T-helper 1 cell treated with Interleukin-12 subunit alpha and Interleukin-12 subunit beta and Interleukin-4 antibody, amounts not matched to agents 30 μg/mL and 1 μg/mL, for 36 hours (primary cell): ENCODE measurements at regions not wholly inside any gene's neighbourhood (a gene's known extent, or its start where the extent isn't known, plus 50 kb on each side); places are given as distances from the start of the nearest gene placed in this dataset.
A peak's percentile ranks its signal among the peaks of the same experiment; 100 is the strongest.
"Not testable (repeated sequence)": the region's sequence is repeated elsewhere in the genome, so short reads cannot be mapped to it uniquely, and the experiment has no call there.

Experiments used
- H3K27ac Mint-ChIP-seq: one replicate; pipeline ENCODE4 v1.8.0; 2021; ENCODE audit warnings: mild to moderate bottlenecking, mixed read lengths
- H3K27me3 Mint-ChIP-seq: one replicate; pipeline ENCODE4 v1.8.0; 2021; ENCODE audit warnings: low read depth, mixed read lengths
- H3K36me3 Mint-ChIP-seq: one replicate; pipeline ENCODE4 v1.8.0; 2021; ENCODE audit warnings: low read depth, mixed read lengths
- H3K4me1 Mint-ChIP-seq: one replicate; pipeline ENCODE4 v1.8.0; 2021; ENCODE audit warnings: low read depth, mixed read lengths
- H3K4me3 Mint-ChIP-seq: one replicate; pipeline ENCODE4 v1.8.0; 2021; ENCODE audit warnings: mild to moderate bottlenecking, moderate library complexity, mixed read lengths
- H3K9me3 Mint-ChIP-seq: one replicate; pipeline ENCODE4 v1.8.0; 2021; ENCODE audit warnings: mixed read lengths

DNA sequence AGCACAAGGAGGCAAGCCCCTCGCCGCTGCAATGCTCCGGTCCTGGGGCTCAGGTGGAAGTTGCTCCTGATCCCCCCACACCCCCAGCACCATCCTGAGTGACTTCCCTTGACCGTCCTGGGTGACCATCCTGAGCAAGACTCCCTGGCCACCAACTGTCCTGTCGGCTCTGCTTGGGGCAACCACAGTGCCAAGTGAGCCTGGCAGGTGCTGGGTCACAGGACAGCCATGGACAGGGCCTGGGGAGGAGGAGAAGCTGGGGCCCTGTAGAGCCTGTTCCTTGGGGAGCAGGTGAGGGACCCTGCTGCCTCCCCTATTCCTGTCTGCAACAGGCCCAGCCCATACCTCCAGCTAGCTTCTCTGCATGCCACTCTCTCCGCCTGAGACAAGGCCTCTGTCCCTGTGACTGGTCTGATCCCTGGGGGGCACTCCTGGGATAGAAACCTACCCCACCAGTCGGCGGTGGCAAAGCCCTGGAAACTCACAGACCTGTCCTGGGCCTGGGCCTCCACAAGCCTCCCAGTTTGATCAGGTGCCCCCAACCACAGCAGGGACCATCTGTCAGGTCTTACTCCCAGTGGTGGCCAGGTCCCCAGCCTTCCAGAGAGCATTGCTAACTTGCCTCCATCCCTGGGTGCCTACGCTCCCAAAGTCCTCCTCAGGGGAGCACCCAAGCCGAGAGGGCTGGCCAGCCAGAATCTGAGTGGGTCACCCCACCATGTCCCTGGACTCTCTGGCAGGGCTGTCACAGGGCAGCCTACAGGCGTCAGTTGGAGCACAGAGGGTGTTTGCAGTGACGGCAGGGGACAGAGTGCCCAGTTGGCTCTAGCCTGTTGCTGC lies 68.7 kb upstream of the WNT7B start:
- Mint-ChIP-seq H3K4me3 (peak overlapping the region; percentile 34), H3K36me3 (no peaks in the 10 kb centered on the region), H3K9me3 (no peaks in the 10 kb centered on the region), H3K27ac (peak overlapping the region; percentile 43), H3K4me1 (peaks cover 10% of the 10 kb centered on the region), H3K27me3 (peaks cover 8% of the 10 kb centered on the region)

DNA sequence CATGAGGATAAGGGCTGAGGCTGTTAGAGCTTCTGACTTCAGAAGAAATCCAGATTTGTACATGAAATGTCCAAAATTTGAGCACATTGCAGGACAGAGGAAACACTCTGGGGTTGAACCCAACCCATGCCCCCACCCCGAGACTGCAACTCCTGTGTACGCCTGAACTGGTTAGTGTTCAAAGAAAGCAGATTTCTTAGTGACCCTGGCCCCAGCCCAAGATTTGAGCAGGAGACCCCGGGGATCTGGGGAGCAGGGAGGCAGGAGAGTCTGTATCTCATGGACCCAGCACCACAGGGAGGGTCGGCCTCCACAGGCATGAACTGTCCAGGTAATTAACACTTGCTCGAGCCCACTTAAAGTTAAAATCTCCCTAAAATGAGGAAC lies 69.3 kb upstream of the WNT7B start:
- Mint-ChIP-seq H3K27ac (no peak overlapping the region), H3K4me3 (no peak overlapping the region), H3K36me3 (no peaks in the 10 kb centered on the region), H3K27me3 (peaks cover 8% of the 10 kb centered on the region), H3K9me3 (no peaks in the 10 kb centered on the region), H3K4me1 (peaks cover 10% of the 10 kb centered on the region)

DNA sequence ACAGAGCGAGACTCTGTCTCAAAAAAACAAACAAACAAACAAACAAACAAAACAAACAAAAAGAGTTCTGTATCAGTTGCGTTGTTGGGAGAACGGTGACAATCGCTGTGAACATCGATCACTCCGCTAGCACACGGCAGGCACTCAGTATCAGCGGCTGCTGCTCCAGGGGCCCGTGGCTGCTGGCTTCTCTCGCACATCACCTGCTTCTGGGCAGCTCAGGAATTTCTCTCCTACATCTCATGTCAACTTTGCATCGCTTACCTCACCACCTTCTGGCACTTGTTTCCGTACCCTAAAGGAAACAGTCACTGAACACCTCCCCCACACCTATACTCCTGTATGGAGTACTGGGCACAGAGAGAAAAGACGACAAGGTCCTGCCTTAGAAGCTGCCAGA lies 70.3 kb upstream of the WNT7B start:
- no peak overlapping the region for H3K27ac Mint-ChIP-seq
- H3K36me3 Mint-ChIP-seq = no peaks in the 10 kb centered on the region
- no peaks in the 10 kb centered on the region for H3K9me3 Mint-ChIP-seq

GRCh38 chr22:46047841-46048595 lies 71.1 kb upstream of the WNT7B start:
- no peaks in the 10 kb centered on the region for H3K36me3 Mint-ChIP-seq
- H3K4me1 Mint-ChIP-seq = peaks cover 10% of the 10 kb centered on the region
- H3K4me3 Mint-ChIP-seq = no peak overlapping the region
- H3K9me3 Mint-ChIP-seq = no peaks in the 10 kb centered on the region
- H3K27ac Mint-ChIP-seq = no peak overlapping the region
- peaks cover 8% of the 10 kb centered on the region for H3K27me3 Mint-ChIP-seq

More for the DNA sequence above, 70.3 kb upstream of the WNT7B start:
- peaks cover 8% of the 10 kb centered on the region for H3K27me3 Mint-ChIP-seq
- H3K4me1 Mint-ChIP-seq = peaks cover 10% of the 10 kb centered on the region
- no peak overlapping the region for H3K4me3 Mint-ChIP-seq

- H3K4me1 Mint-ChIP-seq = peaks cover 13% of the 10 kb centered on the region
- not testable (repeated sequence) for H3K27ac Mint-ChIP-seq, H3K9me3 Mint-ChIP-seq, H3K4me3 Mint-ChIP-seq, H3K36me3 Mint-ChIP-seq, H3K27me3 Mint-ChIP-seq
Observed at GRCh38 chr22:46048661-46049060, 71.7 kb upstream of the WNT7B start.

DNA sequence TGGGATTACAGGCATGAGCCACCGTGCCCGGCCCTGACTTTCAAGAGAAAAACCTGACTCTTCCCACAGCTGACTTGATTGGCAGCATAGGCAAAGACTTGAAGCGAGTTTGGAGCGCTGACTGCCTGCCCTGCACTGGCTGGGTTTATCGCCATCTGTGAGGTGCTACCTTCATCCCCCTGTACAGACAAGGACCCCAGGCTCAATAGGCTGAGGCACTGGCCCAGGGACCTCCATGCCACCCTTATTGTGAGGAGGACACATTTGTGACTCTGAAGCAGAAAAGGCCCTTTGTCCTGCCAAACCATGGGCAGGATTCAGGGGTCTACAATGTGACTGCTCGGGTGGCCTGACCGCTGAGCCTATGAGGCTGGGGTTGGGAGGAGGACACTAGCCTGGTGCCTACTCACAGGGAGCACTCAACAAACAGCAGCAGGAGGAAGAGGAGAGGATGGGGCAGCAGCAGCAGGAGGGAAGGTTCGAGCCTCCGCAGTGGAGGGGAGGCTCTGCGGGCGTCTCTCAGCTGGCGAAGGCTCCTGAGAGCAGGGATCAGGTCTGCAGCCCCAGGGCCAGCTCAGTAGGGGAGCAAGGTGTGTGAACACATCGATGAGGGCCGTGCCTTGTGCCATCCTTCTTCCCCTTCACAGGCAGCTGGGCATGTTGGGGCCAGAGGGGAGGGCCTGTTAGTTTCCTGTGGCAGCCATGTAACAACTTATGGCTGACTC lies 72.9 kb upstream of the WNT7B start:
- peaks cover 9% of the 10 kb centered on the region for H3K4me1 Mint-ChIP-seq
- no peaks in the 10 kb centered on the region for H3K9me3 Mint-ChIP-seq
- H3K27ac Mint-ChIP-seq = no peak overlapping the region
- no peak overlapping the region for H3K4me3 Mint-ChIP-seq
- H3K36me3 Mint-ChIP-seq = no peaks in the 10 kb centered on the region
- peaks cover 8% of the 10 kb centered on the region for H3K27me3 Mint-ChIP-seq

GRCh38 chr22:46050451-46050845 lies 73.5 kb upstream of the WNT7B start:
- H3K27ac Mint-ChIP-seq = no peak overlapping the region
- H3K4me1 Mint-ChIP-seq = peaks cover 14% of the 10 kb centered on the region
- no peak overlapping the region for H3K4me3 Mint-ChIP-seq

DNA sequence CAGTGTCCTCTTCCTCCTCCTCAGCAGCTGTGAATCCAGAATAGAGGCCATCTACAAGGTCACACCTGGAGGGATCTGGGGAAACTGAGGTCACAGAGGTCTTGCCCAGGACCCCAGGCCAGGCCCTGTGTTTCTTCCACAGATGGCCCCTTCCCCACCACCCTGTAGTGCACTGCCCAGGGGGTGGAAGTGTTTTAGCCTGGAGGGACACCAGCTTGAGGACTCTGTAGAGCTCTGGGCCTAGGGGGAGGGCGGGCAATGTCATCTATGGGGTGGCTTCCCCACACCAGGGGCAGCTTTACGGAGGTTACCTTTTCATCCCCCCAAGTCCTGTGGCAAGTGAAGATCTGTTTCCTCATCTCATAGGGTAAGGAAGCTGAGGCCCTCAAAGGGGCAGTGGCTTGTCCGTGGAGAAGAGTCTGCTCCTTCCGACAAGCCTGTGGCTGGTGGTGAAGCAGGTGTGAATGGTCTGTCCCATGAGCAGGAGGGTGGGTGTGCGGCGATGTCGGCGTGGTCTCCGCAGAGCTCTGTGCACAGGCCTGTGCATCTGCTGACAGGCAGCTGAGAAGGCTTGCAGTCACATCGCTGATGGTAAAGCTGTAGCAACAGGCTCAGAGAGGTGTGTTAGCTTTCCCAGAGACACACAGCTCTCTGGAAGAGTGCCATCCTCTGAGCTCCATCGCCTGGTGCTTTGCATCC lies 74.1 kb upstream of the WNT7B start:
- Mint-ChIP-seq H3K27ac (no peak overlapping the region), H3K9me3 (no peaks in the 10 kb centered on the region), H3K4me1 (peaks cover 15% of the 10 kb centered on the region), H3K4me3 (no peak overlapping the region), H3K36me3 (no peaks in the 10 kb centered on the region), H3K27me3 (peaks cover 3% of the 10 kb centered on the region)

More at GRCh38 chr22:46050451-46050845, 73.5 kb upstream of the WNT7B start:
- H3K27me3 Mint-ChIP-seq = peaks cover 8% of the 10 kb centered on the region
- no peaks in the 10 kb centered on the region for H3K36me3 Mint-ChIP-seq
- H3K9me3 Mint-ChIP-seq = no peaks in the 10 kb centered on the region

- Mint-ChIP-seq H3K36me3 (no peaks in the 10 kb centered on the region), H3K27ac (no peak overlapping the region), H3K4me1 (peaks cover 16% of the 10 kb centered on the region), H3K9me3 (no peaks in the 10 kb centered on the region), H3K27me3 (no peaks in the 10 kb centered on the region), H3K4me3 (peak overlapping the region; percentile 7)
Observed at GRCh38 chr22:46051646-46052045, 74.7 kb upstream of the WNT7B start.

DNA sequence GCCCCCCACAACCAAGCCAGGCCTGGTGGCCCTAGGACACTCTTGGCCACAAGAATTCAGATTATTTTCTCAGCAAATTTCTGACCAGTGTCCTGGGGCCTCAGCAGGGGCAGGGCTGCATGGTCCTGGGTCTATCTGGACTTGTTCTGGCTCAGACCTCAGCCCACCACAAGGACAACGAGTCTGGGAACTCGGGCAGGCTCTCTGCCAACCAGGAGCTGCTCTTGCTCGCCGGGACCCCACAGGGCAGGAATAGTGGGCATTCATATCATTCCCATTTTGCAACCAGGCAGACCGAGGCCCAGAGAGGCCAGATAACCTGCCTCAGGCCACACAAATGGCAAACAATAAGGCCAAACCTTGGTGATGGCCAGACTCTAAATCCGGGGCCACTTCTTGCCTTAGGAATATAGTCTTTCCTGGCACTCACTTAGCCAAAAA lies 75.4 kb upstream of the WNT7B start:
- H3K4me1 Mint-ChIP-seq = peaks cover 17% of the 10 kb centered on the region
- no peaks in the 10 kb centered on the region for H3K36me3 Mint-ChIP-seq
- no peaks in the 10 kb centered on the region for H3K27me3 Mint-ChIP-seq
- no peaks in the 10 kb centered on the region for H3K9me3 Mint-ChIP-seq
- peak overlapping the region; percentile 93 for H3K27ac Mint-ChIP-seq
- H3K4me3 Mint-ChIP-seq = peak overlapping the region; percentile 89

- Mint-ChIP-seq H3K27ac (peak overlapping the region; percentile 93), H3K36me3 (no peaks in the 10 kb centered on the region), H3K4me3 (peak overlapping the region; percentile 89), H3K9me3 (no peaks in the 10 kb centered on the region), H3K4me1 (peaks cover 21% of the 10 kb centered on the region), H3K27me3 (no peaks in the 10 kb centered on the region)
Observed at GRCh38 chr22:46052801-46053562, 76.0 kb upstream of the WNT7B start.

DNA sequence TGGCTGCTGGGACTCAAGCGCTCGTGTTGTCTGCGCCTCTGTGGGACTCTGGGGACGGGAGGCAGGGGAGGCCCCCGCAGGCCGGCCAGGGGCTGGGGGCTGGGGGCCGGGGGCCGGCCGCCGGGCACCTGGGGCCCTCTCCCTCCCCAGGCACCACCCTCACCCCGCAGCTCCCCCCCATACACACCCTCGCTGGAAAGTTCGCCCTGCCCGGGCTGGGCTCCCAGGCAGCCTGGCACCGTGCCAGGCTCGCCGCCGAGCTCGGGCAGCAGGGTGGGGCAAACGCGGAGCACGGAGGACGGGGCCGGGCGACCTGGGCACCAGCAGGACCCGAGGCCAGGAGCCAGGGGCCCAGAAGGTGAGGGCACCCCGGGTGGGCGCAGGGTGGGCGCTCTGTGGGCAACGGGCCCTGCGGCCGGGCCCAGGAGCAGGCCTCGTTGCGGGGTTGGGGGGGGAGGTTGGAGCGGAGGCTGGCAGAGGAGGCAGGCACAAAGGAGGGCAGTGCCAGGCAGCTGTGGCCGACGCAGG lies 76.7 kb upstream of the WNT7B start:
- H3K4me3 Mint-ChIP-seq = peak overlapping the region; percentile 89

More for the DNA sequence above, 76.7 kb upstream of the WNT7B start:
- Mint-ChIP-seq H3K27me3 (no peaks in the 10 kb centered on the region), H3K27ac (peak overlapping the region; percentile 93), H3K9me3 (no peaks in the 10 kb centered on the region), H3K4me1 (peaks cover 24% of the 10 kb centered on the region), H3K36me3 (no peaks in the 10 kb centered on the region)
